H1 (cell line): ENCODE measurements at regions not wholly inside any gene's neighbourhood (a gene's known extent, or its start where the extent isn't known, plus 50 kb on each side); places are given as distances from the start of the nearest gene placed in this dataset.

Source experiments
- CTCF ChIA-PET: fragments of 300-600 bp; sonication (Branson Sonifier 250); formaldehyde crosslinking; loops from one replicate; lab custom pipeline; 2021; ENCODE audit not compliant: partially characterized antibody; lab: Charles Lee
- POLR2A ChIA-PET: fragments of 300-600 bp; sonication (Branson Sonifier 250); formaldehyde crosslinking; loops from one replicate; lab custom pipeline; 2021; ENCODE audit warnings: inconsistent platforms; ENCODE audit not compliant: partially characterized antibody; lab: Charles Lee
- DNase-seq, 2 experiments: peaks; one replicate each; pipeline versions ENCODE4 v3.0.0 to v3.0.0-alpha.2; 2010 to 2022; ENCODE audit warnings: low spot score in 2 of 2, low read depth in 1 of 2, mixed read lengths in 1 of 2
- FAIRE-seq: peaks from 2 replicates; lab custom pipeline; 2011; peaks lifted over from hg19 to GRCh38; lab: Jason Lieb, UNC
- H2AFZ ChIP-seq: 2 replicates; pipeline ENCODE4 v1.8.1; 2012; ENCODE audit warnings: low read length, inconsistent platforms
- H2AK5ac ChIP-seq: 2 replicates; pipeline ENCODE4 v1.6.1; 2013; ENCODE audit warnings: low read depth, low read length
- H2BK120ac ChIP-seq: replicated peaks from 2 replicates; pipeline ENCODE3; 2013; ENCODE audit warnings: low read depth, low read length, inconsistent platforms
- H2BK12ac ChIP-seq: 2 replicates; pipeline ENCODE4 v1.6.1; 2013; ENCODE audit warnings: low read depth, low read length
- H2BK15ac ChIP-seq: 2 replicates; pipeline ENCODE4 v1.6.1; 2013; ENCODE audit warnings: low read length
- H2BK20ac ChIP-seq: 2 replicates; pipeline ENCODE4 v1.6.1; 2013; ENCODE audit warnings: low read length
- H2BK5ac ChIP-seq: 2 replicates; pipeline ENCODE4 v1.6.1; 2013; ENCODE audit warnings: low read depth, low read length
- H3K14ac ChIP-seq: 2 replicates; pipeline ENCODE4 v1.6.1; 2013; ENCODE audit warnings: inconsistent platforms; ENCODE audit not compliant: insufficient read length
- H3K18ac ChIP-seq: 2 replicates; pipeline ENCODE4 v1.6.1; 2013; ENCODE audit warnings: low read length; ENCODE audit errors: extremely low read depth
- H3K23ac ChIP-seq: 2 replicates; pipeline ENCODE4 v1.6.1; 2013; ENCODE audit warnings: inconsistent platforms; ENCODE audit not compliant: insufficient read length
- H3K23me2 ChIP-seq: 2 replicates; pipeline ENCODE4 v1.6.1; 2013; ENCODE audit warnings: low read depth, low read length
- H3K27ac ChIP-seq: 2 replicates; pipeline ENCODE4 v1.6.1; 2011; ENCODE audit warnings: low read depth, low read length, inconsistent platforms
- H3K27me3 ChIP-seq, 4 experiments: replicated peaks in 1 of 4; 1 replicate in 1 of 4; 2 replicates in 3 of 4; pipeline versions ENCODE4 v1.6.1 to v1.8.1; 2011 to 2013; ENCODE audit warnings: low read length in 3 of 4, mild to moderate bottlenecking in 3 of 4, inconsistent platforms in 2 of 4, mixed read lengths in 2 of 4, moderate library complexity in 1 of 4; ENCODE audit not compliant: control insufficient read depth in 3 of 4, insufficient read depth in 3 of 4; ENCODE audit errors: extremely low read depth in 1 of 4
- H3K36me3 ChIP-seq, 4 experiments: 2 replicates each; pipeline versions ENCODE4 v1.6.1 to v1.8.1; 2011 to 2013; ENCODE audit warnings: mild to moderate bottlenecking in 4 of 4, low read length in 3 of 4, moderate library complexity in 2 of 4, control low read depth in 1 of 4, inconsistent platforms in 1 of 4; ENCODE audit not compliant: insufficient read depth in 4 of 4, control insufficient read depth in 2 of 4
- H3K4ac ChIP-seq: replicated peaks from 2 replicates; pipeline ENCODE3; 2013; ENCODE audit warnings: low read length, low read depth, mixed read lengths, inconsistent platforms; ENCODE audit not compliant: insufficient read length
- H3K4me1 ChIP-seq, 4 experiments: replicated peaks in 1 of 4; 1 replicate in 1 of 4; 2 replicates in 3 of 4; pipeline versions ENCODE4 v1.6.1 to v1.8.1; 2011 to 2013; ENCODE audit warnings: low read length in 3 of 4, inconsistent platforms in 2 of 4, mixed read lengths in 1 of 4; ENCODE audit not compliant: insufficient read depth in 4 of 4, control insufficient read depth in 3 of 4
- H3K4me2 ChIP-seq, 2 experiments: 2 replicates each; pipeline versions ENCODE4 v1.6.1 to v1.8.1; 2011 to 2013; ENCODE audit warnings: low read depth in 2 of 2, low read length in 2 of 2, control low read depth in 1 of 2, inconsistent platforms in 1 of 2, mild to moderate bottlenecking in 1 of 2; ENCODE audit not compliant: insufficient read depth in 1 of 2
- H3K4me3 ChIP-seq, 4 experiments: fragments of 200-600, 300-600 bp in 1 of 4; sonication (generic), shearing (Covaris generic), sonication (Bioruptor Twin) in 1 of 4; 2 replicates each; pipeline versions ENCODE4 v1.5.1 to v1.8.1; 2011 to 2016; ENCODE audit warnings: low read length in 4 of 4, low read depth in 3 of 4, control low read depth in 2 of 4, inconsistent platforms in 2 of 4, mild to moderate bottlenecking in 2 of 4, mixed read lengths in 1 of 4, moderate library complexity in 1 of 4; ENCODE audit not compliant: insufficient read depth in 2 of 4; ENCODE audit errors: extremely low read depth in 1 of 4
- H3K56ac ChIP-seq: replicated peaks from 2 replicates; pipeline ENCODE3; 2013; ENCODE audit warnings: low read depth, mild to moderate bottlenecking, mixed read lengths, low read length, inconsistent platforms; ENCODE audit not compliant: insufficient read length
- H3K79me1 ChIP-seq: 2 replicates; pipeline ENCODE4 v1.6.1; 2013; ENCODE audit warnings: low read depth, low read length, control low read depth
- H3K79me2 ChIP-seq, 2 experiments: 2 replicates each; pipeline versions ENCODE4 v1.6.1 to v1.8.1; 2012 to 2013; ENCODE audit warnings: low read length in 2 of 2, mild to moderate bottlenecking in 2 of 2, inconsistent platforms in 1 of 2; ENCODE audit not compliant: insufficient read depth in 2 of 2, control insufficient read depth in 1 of 2
- H3K9ac ChIP-seq, 4 experiments: replicated peaks in 1 of 4; 1 replicate in 1 of 4; 2 replicates in 3 of 4; pipeline versions ENCODE4 v1.6.1 to v1.8.1; 2011 to 2013; ENCODE audit warnings: low read depth in 3 of 4, low read length in 3 of 4, control low read depth in 2 of 4, mild to moderate bottlenecking in 2 of 4, moderate library complexity in 2 of 4, inconsistent platforms in 1 of 4; ENCODE audit errors: extremely low read depth in 1 of 4
- H3K9me3 ChIP-seq, 2 experiments: 2 replicates each; pipeline versions ENCODE4 v1.6.1 to v1.8.1; 2012 to 2013; ENCODE audit warnings: mild to moderate bottlenecking in 2 of 2, moderate library complexity in 2 of 2, control low read depth in 1 of 2, inconsistent platforms in 1 of 2, low read depth in 1 of 2, low read length in 1 of 2, mixed read lengths in 1 of 2; ENCODE audit not compliant: insufficient read depth in 2 of 2
- H4K20me1 ChIP-seq, 2 experiments: replicated peaks in 1 of 2; 2 replicates each; pipeline versions ENCODE3 to v1.8.1; 2011 to 2013; ENCODE audit warnings: inconsistent platforms in 2 of 2, low read length in 2 of 2, mild to moderate bottlenecking in 1 of 2; ENCODE audit not compliant: insufficient read depth in 2 of 2, control insufficient read depth in 1 of 2
- H4K5ac ChIP-seq: 2 replicates; pipeline ENCODE4 v1.6.1; 2013; ENCODE audit warnings: low read length, low read depth, mixed read lengths, inconsistent platforms; ENCODE audit not compliant: insufficient read length
- H4K8ac ChIP-seq: 2 replicates; pipeline ENCODE4 v1.8.0; 2013; ENCODE audit warnings: mild to moderate bottlenecking, moderate library complexity, low read length, inconsistent platforms; ENCODE audit not compliant: insufficient read depth; ENCODE audit errors: extremely low read depth
- H4K91ac ChIP-seq: replicated peaks from 2 replicates; pipeline ENCODE3; 2013; ENCODE audit warnings: low read length, mixed read lengths, inconsistent platforms; ENCODE audit not compliant: insufficient read length
- FOSL1 ChIP-seq: IDR thresholded peaks from 2 replicates; pipeline ENCODE4 v1.6.1; 2011; ENCODE audit warnings: mild to moderate bottlenecking, low read depth, low read length, moderate library complexity; ENCODE audit not compliant: insufficient read depth
- GTF2F1 ChIP-seq: IDR thresholded peaks from 2 replicates; pipeline ENCODE4 v1.6.1; 2012; ENCODE audit warnings: low read depth, low read length, improper control_type of control experiment, borderline replicate concordance
- NANOG ChIP-seq: IDR thresholded peaks from 2 replicates; pipeline ENCODE4 v1.6.1; 2011; ENCODE audit warnings: low read length, low read depth, mild to moderate bottlenecking, inconsistent platforms; ENCODE audit not compliant: insufficient read depth, poor library complexity, severe bottlenecking
- RBBP5 ChIP-seq: IDR thresholded peaks from 2 replicates; pipeline ENCODE4 v1.7.1; 2012; ENCODE audit warnings: low read depth, mild to moderate bottlenecking, inconsistent platforms, low read length, moderate library complexity, borderline replicate concordance
- RXRA ChIP-seq: IDR thresholded peaks from 2 replicates; pipeline ENCODE4 v1.6.1; 2011; ENCODE audit warnings: low read depth, mild to moderate bottlenecking, low read length, moderate library complexity; ENCODE audit not compliant: insufficient read depth
- SIN3A ChIP-seq, 2 experiments: IDR thresholded peaks in 1 of 2; conservative IDR thresholded peaks in 1 of 2; 2 replicates each; pipeline ENCODE4 v1.6.1; 2011 to 2012; ENCODE audit warnings: low read length in 2 of 2, improper control_type of control experiment in 1 of 2, low read depth in 1 of 2, mild to moderate bottlenecking in 1 of 2
- SIX5 ChIP-seq: IDR thresholded peaks from 2 replicates; pipeline ENCODE4 v1.6.1; 2011; ENCODE audit warnings: mild to moderate bottlenecking, low read depth, low read length
- SP1 ChIP-seq: IDR thresholded peaks from 2 replicates; pipeline ENCODE4 v1.6.1; 2011; ENCODE audit warnings: low read depth, low read length
- SP4 ChIP-seq: IDR thresholded peaks from 2 replicates; pipeline ENCODE4 v1.6.1; 2012; ENCODE audit warnings: low read length, inconsistent platforms
- TAF1 ChIP-seq: IDR thresholded peaks from 2 replicates; pipeline ENCODE4 v1.6.1; 2011; ENCODE audit warnings: mild to moderate bottlenecking, low read depth, low read length
- TCF12 ChIP-seq: IDR thresholded peaks from 2 replicates; pipeline ENCODE4 v1.6.1; 2011; ENCODE audit warnings: low read depth, mild to moderate bottlenecking, low read length
- WGBS, 2 experiments: shearing (Covaris generic) in 1 of 2; methylation state at CpG; one replicate each; pipeline versions ENCODE4 v1.1.6 to v1.1.7; 2013 to 2015; ENCODE audit warnings: low lambda C conversion rate in 2 of 2, mixed read lengths in 2 of 2, inconsistent platforms in 1 of 2, low coverage in 1 of 2, missing lambda C conversion rate in 1 of 2; ENCODE audit not compliant: insufficient replicate concordance in 2 of 2, insufficient coverage in 1 of 2, insufficient read length in 1 of 2; ENCODE audit errors: extremely low coverage in 1 of 2, missing lambda C conversion rate in 1 of 2; 5-methylcytosine and 5-hydroxymethylcytosine counted together
- TF ChIP-seq, protein P1 (sequence below): IDR thresholded peaks from 2 replicates; pipeline ENCODE4 v1.6.1; 2012; ENCODE audit warnings: low read length, inconsistent platforms
- TF ChIP-seq, protein P2 (sequence below): IDR thresholded peaks from 2 replicates; pipeline ENCODE4 v1.6.1; 2012; ENCODE audit warnings: inconsistent platforms

DNA sequence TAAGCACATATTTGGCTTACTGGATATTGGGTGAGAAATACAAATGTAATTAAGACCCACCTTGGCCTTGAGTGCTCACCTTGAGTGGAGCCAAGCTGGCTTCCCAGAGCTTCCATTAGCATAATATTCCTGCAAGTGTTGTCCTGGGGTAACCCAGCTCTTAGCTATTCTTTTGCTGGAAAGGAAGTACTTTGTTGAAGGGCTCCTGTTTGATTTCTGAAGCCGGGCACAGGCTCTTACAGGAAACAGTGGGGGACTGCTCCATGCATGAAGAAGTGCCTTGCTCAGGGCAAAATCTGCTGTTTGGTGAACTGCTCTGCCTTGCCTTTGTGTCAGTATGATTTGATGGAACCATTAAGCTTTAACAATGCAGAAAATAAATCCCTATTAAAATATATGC lies 325.4 kb downstream of the SMAD2 start:
- H3K14ac ChIP-seq: no peak overlapping the region
- no peak overlapping the region for H3K23ac ChIP-seq
- H2BK5ac ChIP-seq: no peak overlapping the region
- H3K18ac ChIP-seq: no peak overlapping the region
- peaks cover 3% of the 10 kb centered on the region; the same call in 1 of the 2 replicates for H3K23me2 ChIP-seq
- no peaks in the 10 kb centered on the region for H3K36me3 ChIP-seq
- no peak for FAIRE-seq
- H3K4ac ChIP-seq: no peak overlapping the region
- H2AK5ac ChIP-seq: no peak overlapping the region
- no peak overlapping the region for H3K4me2 ChIP-seq
- no peak for DNase-seq
- H3K4me1 ChIP-seq: no peaks in the 10 kb centered on the region; a peak in 1 of 7 replicates
- H2AFZ ChIP-seq: no peak overlapping the region
- no peak overlapping the region for H2BK15ac ChIP-seq
- H4K8ac ChIP-seq: no peak overlapping the region
- POLR2A ChIA-PET: no interaction called here
- CTCF ChIA-PET: interaction anchor here (0.7 to 1.6 kb wide), 5 partner anchors 42 to 208 kb away, joined by 3 to 4 read pairs (median 3); no protein-coding TSS in a partner anchor
- H3K9ac ChIP-seq: no peak overlapping the region
- H3K79me2 ChIP-seq: no peaks in the 10 kb centered on the region
- no peaks in the 10 kb centered on the region for H3K79me1 ChIP-seq
- no peak overlapping the region for H4K91ac ChIP-seq
- H2BK12ac ChIP-seq: no peak overlapping the region
- H2BK20ac ChIP-seq: no peak overlapping the region
- no peak overlapping the region for H3K56ac ChIP-seq
- H3K9me3 ChIP-seq: no peaks in the 10 kb centered on the region
- H4K5ac ChIP-seq: no peak overlapping the region
- H4K20me1 ChIP-seq: no peaks in the 10 kb centered on the region
- no peak overlapping the region for H3K27ac ChIP-seq
- H2BK120ac ChIP-seq: no peak overlapping the region
- H3K27me3 ChIP-seq: no peaks in the 10 kb centered on the region
- no peak overlapping the region for H3K4me3 ChIP-seq
- 80% methylated on average over 1 of the region's 1 CpG; no CpG with 5 or more reads in 1 of the 2 experiments for WGBS, 2 experiments
- TF ChIP-seq, protein P1, sequence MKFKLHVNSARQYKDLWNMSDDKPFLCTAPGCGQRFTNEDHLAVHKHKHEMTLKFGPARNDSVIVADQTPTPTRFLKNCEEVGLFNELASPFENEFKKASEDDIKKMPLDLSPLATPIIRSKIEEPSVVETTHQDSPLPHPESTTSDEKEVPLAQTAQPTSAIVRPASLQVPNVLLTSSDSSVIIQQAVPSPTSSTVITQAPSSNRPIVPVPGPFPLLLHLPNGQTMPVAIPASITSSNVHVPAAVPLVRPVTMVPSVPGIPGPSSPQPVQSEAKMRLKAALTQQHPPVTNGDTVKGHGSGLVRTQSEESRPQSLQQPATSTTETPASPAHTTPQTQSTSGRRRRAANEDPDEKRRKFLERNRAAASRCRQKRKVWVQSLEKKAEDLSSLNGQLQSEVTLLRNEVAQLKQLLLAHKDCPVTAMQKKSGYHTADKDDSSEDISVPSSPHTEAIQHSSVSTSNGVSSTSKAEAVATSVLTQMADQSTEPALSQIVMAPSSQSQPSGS: no peak
- TF ChIP-seq FOSL1 (no peak), GTF2F1 (no peak), TAF1 (no peak), SP1 (no peak), SIN3A (conservative IDR thresholded peaks at IDR 0.05 in 1 of 2, IDR thresholded peaks at IDR 0.05 in 1 of 2; ENCODE audit: low read depth in 1 of 2, low read length in 2 of 2) (no peak), RXRA (no peak), SIX5 (no peak), RBBP5 (no peak), TCF12 (no peak), SP4 (no peak), NANOG (no peak)
- TF ChIP-seq, protein P2, sequence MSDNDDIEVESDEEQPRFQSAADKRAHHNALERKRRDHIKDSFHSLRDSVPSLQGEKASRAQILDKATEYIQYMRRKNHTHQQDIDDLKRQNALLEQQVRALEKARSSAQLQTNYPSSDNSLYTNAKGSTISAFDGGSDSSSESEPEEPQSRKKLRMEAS: no peak
